ENCODE measurements at regions not wholly inside any gene's neighbourhood (a gene's known extent, or its start where the extent isn't known, plus 50 kb on each side); places are given as distances from the start of the nearest gene placed in this dataset.

- TF ChIP-seq CTCF (IDR thresholded peaks at IDR 0.05 in 2 of 3, conservative IDR thresholded peaks at IDR 0.05 in 1 of 3; ENCODE audit: insufficient read depth in 2 of 3, low read depth in 1 of 3, low read length in 3 of 3) (no peak), ATF2 (CRISPR knock-in tag; IDR thresholded peaks at IDR 0.05) (no peak), HNRNPH1 (optimal IDR thresholded peaks at IDR 0.05; ENCODE audit: low read depth, low read length) (no peak), NR2C1 (IDR thresholded peaks at IDR 0.05) (no peak), NR2C1 (tag; IDR thresholded peaks at IDR 0.05) (no peak), CREB1 (IDR thresholded peaks at IDR 0.05) (no peak), CREB1 (CRISPR knock-in tag; IDR thresholded peaks at IDR 0.05) (no peak), HDAC6 (IDR thresholded peaks at IDR 0.05; ENCODE audit: low read depth, low read length) (no peak), BHLHE40 (IDR thresholded peaks at IDR 0.05; ENCODE audit: low read length) (no peak), EGR1 (conservative IDR thresholded peaks at IDR 0.05) (no peak), GATA2 (CRISPR knock-in tag; IDR thresholded peaks at IDR 0.05) (no peak), ZNF174 (CRISPR knock-in tag; IDR thresholded peaks at IDR 0.05) (no peak)
Measured at GRCh38 chr2:220708366-220708765, 863.7 kb downstream of the EPHA4 start.

Measured in K562 (cell line).